Lower lobe of right lung (tissue), 2 donors: ENCODE measurements at regions not wholly inside any gene's neighbourhood (a gene's known extent, or its start where the extent isn't known, plus 50 kb on each side); places are given as distances from the start of the nearest gene placed in this dataset.

Experiments
- ATAC-seq, 2 donors: fragments of 200-7000 bp; cut with Tn5 transposase; one replicate each; pipeline ENCODE4 v1.9.1; 2020 to 2022; ENCODE audit warnings: mild to moderate bottlenecking in 2 of 2, moderate library complexity in 2 of 2
- DNase-seq: peaks from one replicate; pipeline ENCODE4 v3.0.0-alpha.2; 2020
- H3K27ac ChIP-seq: fragments of 200-600 bp; one replicate; pipeline ENCODE4 v1.8.0; 2022
- H3K27me3 ChIP-seq: fragments of 200-600 bp; one replicate; pipeline ENCODE4 v1.8.0; 2022; ENCODE audit warnings: low read depth
- H3K36me3 ChIP-seq: fragments of 200-600 bp; one replicate; pipeline ENCODE4 v1.8.0; 2022; ENCODE audit warnings: mild to moderate bottlenecking
- H3K4me1 ChIP-seq: fragments of 200-600 bp; one replicate; pipeline ENCODE4 v1.8.0; 2022
- H3K4me3 ChIP-seq: fragments of 200-600 bp; one replicate; pipeline ENCODE4 v1.8.0; 2022; ENCODE audit warnings: mild to moderate bottlenecking
- H3K9me3 ChIP-seq: fragments of 200-600 bp; one replicate; pipeline ENCODE4 v1.8.0; 2022
- CTCF ChIP-seq: fragments of 200-600 bp; IDR thresholded peaks from one replicate; pipeline ENCODE4 v1.8.0; 2022; ENCODE audit warnings: antibody characterized with exemption, mild to moderate bottlenecking
- intact Hi-C: fragments of 100-400 bp; cut with DNase I; formaldehyde crosslinking; loops from one replicate; pipeline ENCODE4 v1.11.0; 2022
- donor health status: DM: no; HTN: yes; CAD: no; lungs with severe emphysema.

GRCh38 chr4:180009316-180009715, 2233.9 kb upstream of the TENM3 start:
- Histone ChIP-seq H3K9me3 (no peaks in the 10 kb centered on the region), H3K4me3 (no peak overlapping the region), H3K27ac (no peak overlapping the region), H3K36me3 (no peaks in the 10 kb centered on the region), H3K4me1 (no peaks in the 10 kb centered on the region), H3K27me3 (no peaks in the 10 kb centered on the region)
- no peak for DNase-seq
- no peak for TF ChIP-seq CTCF
- intact Hi-C loops, result no loop called here
- no peak for ATAC-seq

DNA sequence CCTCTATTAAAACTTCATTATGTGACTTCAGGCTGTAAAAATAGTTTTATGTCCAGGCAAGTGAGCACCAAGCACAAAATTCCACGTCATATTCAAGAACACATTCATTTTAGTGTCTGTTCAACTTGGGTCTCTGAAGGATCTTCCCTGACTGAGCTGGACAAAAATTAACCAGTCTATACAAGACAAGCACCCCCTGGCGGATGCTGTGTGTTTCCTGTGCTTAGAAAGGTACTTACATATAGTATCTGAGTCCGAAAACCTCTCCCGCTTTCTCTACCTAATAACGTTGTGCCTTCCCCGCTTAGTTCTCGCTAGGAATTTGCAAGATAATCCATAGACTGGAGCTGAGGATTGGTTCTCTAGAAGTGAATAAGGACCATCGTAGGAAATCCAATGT, 2214.5 kb upstream of the TENM3 start:
- no peak for ATAC-seq
- intact Hi-C loops, result no loop called here

DNA sequence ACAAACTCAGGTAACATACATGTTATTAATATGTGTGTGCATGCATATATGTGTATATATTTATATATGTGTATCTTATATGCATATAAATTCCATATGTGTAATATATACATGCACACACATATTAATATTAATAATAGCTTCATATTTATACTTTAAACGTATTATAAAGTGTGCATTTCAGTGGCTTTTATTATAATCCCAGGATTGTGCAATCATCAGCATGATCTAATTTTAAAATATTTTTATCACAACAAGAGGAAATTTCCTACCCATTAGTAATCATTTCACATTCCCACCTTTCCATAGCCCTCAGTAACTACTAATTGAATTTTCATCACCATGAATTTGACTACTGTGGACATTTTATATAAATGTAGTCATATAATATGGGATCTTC, 2211.9 kb upstream of the TENM3 start:
- TF ChIP-seq CTCF, result no peak
- ATAC-seq, result no peak
- DNase-seq, result no peak
- no peaks in the 10 kb centered on the region for H3K9me3 ChIP-seq
- no peak overlapping the region for H3K4me3 ChIP-seq
- H3K27me3 ChIP-seq, result no peaks in the 10 kb centered on the region
- intact Hi-C loops, result no loop called here
- H3K27ac ChIP-seq, result no peak overlapping the region
- no peaks in the 10 kb centered on the region for H3K36me3 ChIP-seq
- H3K4me1 ChIP-seq, result no peaks in the 10 kb centered on the region

More for the DNA sequence above, 2214.5 kb upstream of the TENM3 start:
- H3K4me1 ChIP-seq, result no peaks in the 10 kb centered on the region
- no peaks in the 10 kb centered on the region for H3K9me3 ChIP-seq
- DNase-seq, result peak; percentile 44
- H3K27me3 ChIP-seq, result no peaks in the 10 kb centered on the region
- H3K27ac ChIP-seq, result no peak overlapping the region
- H3K36me3 ChIP-seq, result no peaks in the 10 kb centered on the region
- no peak overlapping the region for H3K4me3 ChIP-seq
- TF ChIP-seq CTCF, result no peak

DNA sequence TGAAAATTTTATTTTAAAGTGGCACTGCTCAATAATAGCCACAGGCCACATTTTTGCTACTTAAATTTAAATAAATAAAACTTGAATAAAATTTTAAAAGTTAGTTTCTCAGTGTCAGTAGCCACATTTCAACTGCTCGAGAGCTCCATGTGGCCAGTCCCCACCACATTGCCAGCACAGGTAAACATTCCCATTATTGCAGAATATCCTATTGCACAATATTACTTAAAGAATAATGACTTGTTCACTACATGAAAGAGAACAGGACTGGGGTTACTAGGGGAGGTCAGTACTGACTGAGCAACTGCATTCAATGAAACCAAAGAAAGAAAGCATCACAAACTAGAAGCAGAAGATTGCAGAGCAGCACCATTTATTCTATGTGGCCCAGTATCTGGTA, 2201.6 kb upstream of the TENM3 start:
- no peaks in the 10 kb centered on the region for H3K4me1 ChIP-seq
- no peak for TF ChIP-seq CTCF
- H3K27me3 ChIP-seq, result no peaks in the 10 kb centered on the region
- no peak overlapping the region for H3K27ac ChIP-seq
- ATAC-seq, result no peak
- no peak for DNase-seq
- H3K36me3 ChIP-seq, result no peaks in the 10 kb centered on the region
- H3K4me3 ChIP-seq, result no peak overlapping the region
- intact Hi-C loops, result no loop called here
- no peaks in the 10 kb centered on the region for H3K9me3 ChIP-seq

GRCh38 chr4:180052629-180053028, 2190.6 kb upstream of the TENM3 start:
- H3K36me3 ChIP-seq, result no peaks in the 10 kb centered on the region
- intact Hi-C loops, result no loop called here
- no peak for DNase-seq
- no peak overlapping the region for H3K4me3 ChIP-seq
- no peak for TF ChIP-seq CTCF
- ATAC-seq, result no peak
- H3K27me3 ChIP-seq, result peaks cover 19% of the 10 kb centered on the region
- peaks cover 3% of the 10 kb centered on the region for H3K4me1 ChIP-seq
- no peak overlapping the region for H3K27ac ChIP-seq
- no peaks in the 10 kb centered on the region for H3K9me3 ChIP-seq

GRCh38 chr4:180054291-180054690, 2188.9 kb upstream of the TENM3 start:
- no peak for DNase-seq
- no peaks in the 10 kb centered on the region for H3K9me3 ChIP-seq
- ATAC-seq, result no peak
- peaks cover 33% of the 10 kb centered on the region for H3K27me3 ChIP-seq
- H3K4me1 ChIP-seq, result peaks cover 10% of the 10 kb centered on the region
- intact Hi-C loops, result no loop called here
- TF ChIP-seq CTCF, result no peak
- no peak overlapping the region for H3K4me3 ChIP-seq
- H3K27ac ChIP-seq, result no peak overlapping the region
- H3K36me3 ChIP-seq, result no peaks in the 10 kb centered on the region
